Hepatocyte (in vitro differentiated cells): ENCODE measurements at regions not wholly inside any gene's neighbourhood (a gene's known extent, or its start where the extent isn't known, plus 50 kb on each side); places are given as distances from the start of the nearest gene placed in this dataset.

Experiments used
- DNase-seq: peaks from one replicate; pipeline ENCODE4 v3.0.0-alpha.2; 2016; ENCODE audit warnings: low spot score
- H2AFZ ChIP-seq: fragments of 200-600 bp; sonication (generic); 2 replicates; pipeline ENCODE4 v1.6.0; 2016; ENCODE audit warnings: antibody characterized with exemption, mild to moderate bottlenecking
- H3K27ac ChIP-seq: fragments of 200-600 bp; sonication (generic); 2 replicates; pipeline ENCODE4 v1.5.1; 2016; ENCODE audit warnings: mild to moderate bottlenecking
- H3K27me3 ChIP-seq: fragments of 200-600 bp; sonication (generic); 2 replicates; pipeline ENCODE4 v1.6.1; 2016
- H3K36me3 ChIP-seq: fragments of 200-600 bp; sonication (generic); replicated peaks from 2 replicates; pipeline ENCODE4 v1.5.1; 2016; ENCODE audit warnings: low read depth; ENCODE audit not compliant: insufficient read depth
- H3K4me1 ChIP-seq: fragments of 200-600 bp; sonication (generic); 2 replicates; pipeline ENCODE4 v1.5.1; 2016; ENCODE audit warnings: mild to moderate bottlenecking, moderate library complexity; ENCODE audit not compliant: insufficient read depth
- H3K4me2 ChIP-seq: fragments of 200-600 bp; sonication (generic); 2 replicates; pipeline ENCODE4 v1.6.0; 2016
- H3K4me3 ChIP-seq: fragments of 200-600 bp; sonication (generic); 2 replicates; pipeline ENCODE4 v1.5.1; 2016; ENCODE audit warnings: mild to moderate bottlenecking
- H3K79me2 ChIP-seq: fragments of 200-600 bp; sonication (generic); 2 replicates; pipeline ENCODE4 v1.6.0; 2017; ENCODE audit warnings: mild to moderate bottlenecking
- H3K9me2 ChIP-seq: fragments of 200-600 bp; sonication (generic); replicated peaks from 2 replicates; pipeline ENCODE4 v1.6.0; 2017; ENCODE audit warnings: mild to moderate bottlenecking; ENCODE audit not compliant: insufficient read depth
- H3K9me3 ChIP-seq: fragments of 200-600 bp; sonication (generic); 2 replicates; pipeline ENCODE4 v1.5.1; 2016; ENCODE audit warnings: low read depth, mild to moderate bottlenecking
- H4K20me1 ChIP-seq: fragments of 200-600 bp; sonication (generic); 2 replicates; pipeline ENCODE4 v1.6.0; 2016; ENCODE audit warnings: mild to moderate bottlenecking; ENCODE audit not compliant: insufficient read depth, poor library complexity, severe bottlenecking
- CTCF ChIP-seq: fragments of 200-600 bp; sonication (generic); IDR thresholded peaks from 2 replicates; pipeline ENCODE4 v1.5.1; 2016; ENCODE audit warnings: antibody characterized with exemption, mild to moderate bottlenecking; ENCODE audit not compliant: poor library complexity
- EZH2 ChIP-seq: fragments of 200-600 bp; sonication (generic); IDR thresholded peaks from 2 replicates; pipeline ENCODE4 v1.6.1; 2016; ENCODE audit warnings: antibody characterized with exemption, mild to moderate bottlenecking, borderline replicate concordance
- EZH2phosphoT487 ChIP-seq: fragments of 200-600 bp; sonication (generic); IDR thresholded peaks from one replicate; pipeline ENCODE4 v1.6.1; 2018; ENCODE audit warnings: antibody characterized with exemption, mild to moderate bottlenecking, low read depth, moderate library complexity; ENCODE audit not compliant: unreplicated experiment, severe bottlenecking
- WGBS: methylation state at CpG from one replicate; pipeline ENCODE4 v1.1.6; 2016; ENCODE audit warnings: low lambda C conversion rate; ENCODE audit errors: missing lambda C conversion rate; 5-methylcytosine and 5-hydroxymethylcytosine counted together

GRCh38 chr12:89863493-89863938, 154.9 kb upstream of the ATP2B1 start:
- H3K79me2 ChIP-seq, result no peaks in the 10 kb centered on the region
- 91% methylated on average over 7 of the region's 7 CpGs for WGBS
- no peaks in the 10 kb centered on the region for H3K27me3 ChIP-seq
- peak overlapping the region; percentile 4 for H2AFZ ChIP-seq
- no peaks in the 10 kb centered on the region for H3K36me3 ChIP-seq
- H3K4me3 ChIP-seq, result no peak overlapping the region
- no peak overlapping the region for H3K4me2 ChIP-seq
- DNase-seq, result no peak
- H3K27ac ChIP-seq, result peak overlapping the region; percentile 2
- no peaks in the 10 kb centered on the region for H3K9me2 ChIP-seq
- no peak for TF ChIP-seq EZH2
- no peaks in the 10 kb centered on the region for H4K20me1 ChIP-seq
- no peaks in the 10 kb centered on the region for H3K4me1 ChIP-seq
- H3K9me3 ChIP-seq, result no peaks in the 10 kb centered on the region

GRCh38 chr12:89862511-89863445, 154.1 kb upstream of the ATP2B1 start:
- H2AFZ ChIP-seq, result peak overlapping the region; percentile 4
- WGBS, result 65% methylated on average over 7 of the region's 7 CpGs
- no peak overlapping the region for H3K4me3 ChIP-seq
- no peaks in the 10 kb centered on the region for H3K36me3 ChIP-seq
- peak overlapping the region; percentile 2 for H3K27ac ChIP-seq
- H3K79me2 ChIP-seq, result no peaks in the 10 kb centered on the region
- no peaks in the 10 kb centered on the region for H3K4me1 ChIP-seq
- H3K9me3 ChIP-seq, result no peaks in the 10 kb centered on the region
- no peak for DNase-seq
- TF ChIP-seq EZH2phosphoT487 (no peak), EZH2 (no peak), CTCF (no peak)
- H3K4me2 ChIP-seq, result peak overlapping the region; percentile 1
- no peaks in the 10 kb centered on the region for H4K20me1 ChIP-seq
- H3K9me2 ChIP-seq, result no peaks in the 10 kb centered on the region
- no peaks in the 10 kb centered on the region for H3K27me3 ChIP-seq

- WGBS, result 82% methylated on average over 3 of the region's 3 CpGs
- Histone ChIP-seq H3K4me3 (no peak overlapping the region), H3K4me2 (no peak overlapping the region), H3K79me2 (no peaks in the 10 kb centered on the region), H3K4me1 (no peaks in the 10 kb centered on the region), H2AFZ (no peak overlapping the region), H3K36me3 (no peaks in the 10 kb centered on the region), H4K20me1 (no peaks in the 10 kb centered on the region), H3K9me2 (no peaks in the 10 kb centered on the region), H3K27me3 (no peaks in the 10 kb centered on the region), H3K27ac (no peak overlapping the region), H3K9me3 (no peaks in the 10 kb centered on the region)
- no peak for TF ChIP-seq EZH2
- no peak for TF ChIP-seq CTCF
- no peak for TF ChIP-seq EZH2phosphoT487
- no peak for DNase-seq
Observed at GRCh38 chr12:89861086-89861485, 152.4 kb upstream of the ATP2B1 start.

- H3K9me3 ChIP-seq, result no peaks in the 10 kb centered on the region
- no peaks in the 10 kb centered on the region for H3K36me3 ChIP-seq
- H3K79me2 ChIP-seq, result no peaks in the 10 kb centered on the region
- no peak overlapping the region for H3K4me3 ChIP-seq
- 0% methylated on average over 1 of the region's 1 CpG for WGBS
- no peak for TF ChIP-seq CTCF
- no peak for TF ChIP-seq EZH2
- no peak for TF ChIP-seq EZH2phosphoT487
- no peaks in the 10 kb centered on the region for H3K4me1 ChIP-seq
- no peaks in the 10 kb centered on the region for H4K20me1 ChIP-seq
- no peak for DNase-seq
- no peaks in the 10 kb centered on the region for H3K9me2 ChIP-seq
- no peaks in the 10 kb centered on the region for H3K27me3 ChIP-seq
- H3K27ac ChIP-seq, result no peak overlapping the region
- no peak overlapping the region for H2AFZ ChIP-seq
- no peak overlapping the region for H3K4me2 ChIP-seq
Observed at GRCh38 chr12:89859508-89860220, 151.0 kb upstream of the ATP2B1 start.
